Thyroid gland (tissue), 4 donors: ENCODE measurements at regions not wholly inside any gene's neighbourhood (a gene's known extent, or its start where the extent isn't known, plus 50 kb on each side); places are given as distances from the start of the nearest gene placed in this dataset.
A peak's percentile ranks its signal among the peaks of the same experiment; 100 is the strongest.

ENCODE experiments used
- DNase-seq, 2 donors: peaks; one replicate each; pipeline ENCODE4 v3.0.0-alpha.2; 2019
- H3K27ac ChIP-seq, 3 donors: fragments of 200-600 bp; sonication (generic); 1 replicate in 2 of 3; 2 replicates in 1 of 3; pipeline ENCODE4 v1.5.1; 2016 to 2019; ENCODE audit warnings: mild to moderate bottlenecking in 1 of 3, moderate library complexity in 1 of 3
- H3K27me3 ChIP-seq: fragments of 200-600 bp; sonication (generic); one replicate; pipeline ENCODE4 v1.5.1; 2019
- H3K36me3 ChIP-seq, 2 donors: fragments of 200-600 bp; sonication (generic); one replicate each; pipeline ENCODE4 v1.5.1; 2016 to 2019
- H3K4me1 ChIP-seq, 2 donors: fragments of 200-600 bp; sonication (generic); one replicate each; pipeline ENCODE4 v1.5.1; 2017 to 2019
- H3K4me3 ChIP-seq, 3 donors: fragments of 200-600 bp; sonication (generic); replicated peaks in 1 of 3; 1 replicate in 2 of 3; 2 replicates in 1 of 3; pipeline ENCODE4 v1.5.1; 2016; ENCODE audit warnings: mild to moderate bottlenecking in 1 of 3
- H3K9me3 ChIP-seq: fragments of 200-600 bp; sonication (generic); one replicate; pipeline ENCODE4 v1.5.1; 2017
- CTCF ChIP-seq, 6 experiments: fragments of 200-600 bp in 3 of 6; fragments of 450-650 bp in 3 of 6; sonication (generic) in 3 of 6; IDR thresholded peaks; one replicate each; pipeline ENCODE4 v1.5.1; 2016 to 2019; ENCODE audit warnings: antibody characterized with exemption in 6 of 6, mild to moderate bottlenecking in 2 of 6, inconsistent platforms in 1 of 6, moderate library complexity in 1 of 6
- POLR2A ChIP-seq, 2 donors: fragments of 450-650 bp; IDR thresholded peaks; one replicate each; pipeline ENCODE4 v1.6.1; 2017; ENCODE audit warnings: antibody characterized with exemption in 2 of 2, mild to moderate bottlenecking in 2 of 2, moderate library complexity in 1 of 2
- WGBS, 2 donors: methylation state at CpG; one replicate each; pipeline ENCODE4 v1.1.5; 2017; 5-methylcytosine and 5-hydroxymethylcytosine counted together
- intact Hi-C: fragments of 100-400 bp; cut with DNase I; formaldehyde crosslinking; loops from one replicate; pipeline ENCODE4 v1.15.1; 2023

- intact Hi-C loops = no loop called here
Observed at GRCh38 chr6:85797993-85798392, 155.3 kb upstream of the SYNCRIP start.

GRCh38 chr6:85795945-85796344, 153.3 kb upstream of the SYNCRIP start:
- no peak for TF ChIP-seq POLR2A (IDR thresholded peaks at IDR 0.05)
- no peak for TF ChIP-seq CTCF (IDR thresholded peaks at IDR 0.05)
- Histone ChIP-seq H3K9me3 (no peaks in the 10 kb centered on the region), H3K27me3 (no peaks in the 10 kb centered on the region), H3K27ac (no peak overlapping the region), H3K4me1 (no peaks in the 10 kb centered on the region), H3K36me3 (no peaks in the 10 kb centered on the region), H3K4me3 (no peak overlapping the region)
- no peak for DNase-seq
- intact Hi-C loops = no loop called here

More at GRCh38 chr6:85797993-85798392, 155.3 kb upstream of the SYNCRIP start:
- Histone ChIP-seq H3K27ac (no peak overlapping the region), H3K4me3 (no peak overlapping the region), H3K36me3 (no peaks in the 10 kb centered on the region), H3K9me3 (no peaks in the 10 kb centered on the region), H3K4me1 (no peaks in the 10 kb centered on the region), H3K27me3 (no peaks in the 10 kb centered on the region)
- no peak for TF ChIP-seq POLR2A (IDR thresholded peaks at IDR 0.05)
- TF ChIP-seq CTCF (IDR thresholded peaks at IDR 0.05) = no peak
- 57% methylated on average over 2 of the region's 2 CpGs for WGBS, 2 donors
- DNase-seq = peak; percentile 54 to 64

DNA sequence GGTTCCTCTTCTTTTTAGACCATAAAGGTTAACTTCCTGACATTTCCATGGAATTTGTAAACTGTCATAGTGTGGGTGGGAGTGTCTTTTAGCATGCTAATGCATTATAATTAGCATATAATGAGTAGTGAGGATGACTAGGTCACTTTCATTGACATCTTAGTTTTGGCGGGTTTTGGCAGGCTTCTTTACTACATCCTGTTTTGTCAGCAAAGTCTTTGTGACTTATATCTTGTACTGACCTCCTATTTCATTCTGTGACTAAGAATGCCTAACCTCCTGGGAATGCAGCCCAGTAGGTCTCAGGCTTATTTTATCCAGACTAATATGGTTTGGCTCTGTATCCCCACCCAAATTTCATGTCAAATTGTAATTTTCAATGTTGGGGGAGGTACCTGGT, 149.6 kb upstream of the SYNCRIP start:
- H3K27ac ChIP-seq = no peak overlapping the region
- WGBS, 2 donors = 70 to 90% methylated on average over 1 of the region's 1 CpG
- no peaks in the 10 kb centered on the region for H3K4me1 ChIP-seq
- H3K4me3 ChIP-seq = no peak overlapping the region
- DNase-seq = no peak
- intact Hi-C loops = no loop called here
- no peaks in the 10 kb centered on the region for H3K9me3 ChIP-seq
- no peak for TF ChIP-seq CTCF (IDR thresholded peaks at IDR 0.05)
- TF ChIP-seq POLR2A (IDR thresholded peaks at IDR 0.05) = no peak
- no peaks in the 10 kb centered on the region for H3K36me3 ChIP-seq
- H3K27me3 ChIP-seq = no peaks in the 10 kb centered on the region

DNA sequence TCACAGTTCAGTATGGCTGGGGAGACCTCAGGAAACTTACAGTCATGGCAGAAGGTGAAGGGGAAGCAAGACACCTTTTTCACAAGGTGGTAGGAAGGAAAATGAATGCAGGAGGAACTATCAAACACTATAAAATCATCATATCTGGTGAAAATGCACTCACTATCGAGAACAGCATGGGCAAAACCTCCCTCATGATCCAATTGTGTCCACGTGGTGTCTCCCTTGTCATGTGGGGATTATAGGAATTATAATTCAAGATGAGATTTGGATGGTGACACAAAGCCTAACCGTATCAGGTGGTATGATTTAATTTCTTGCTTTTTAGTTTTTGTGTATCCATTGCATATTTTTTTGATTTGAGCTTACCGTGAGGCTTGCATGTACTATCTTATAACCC, 133.2 kb upstream of the SYNCRIP start:
- no peak for TF ChIP-seq CTCF (IDR thresholded peaks at IDR 0.05)
- no peak for TF ChIP-seq POLR2A (IDR thresholded peaks at IDR 0.05)
- Histone ChIP-seq H3K27ac (no peak overlapping the region), H3K27me3 (no peaks in the 10 kb centered on the region), H3K36me3 (no peaks in the 10 kb centered on the region), H3K4me3 (no peak overlapping the region), H3K9me3 (no peaks in the 10 kb centered on the region), H3K4me1 (no peaks in the 10 kb centered on the region)
- DNase-seq = no peak
- 84 to 90% methylated on average over 4 of the region's 4 CpGs for WGBS, 2 donors
- intact Hi-C loops = no loop called here

- 50 to 70% methylated on average over 1 to 2 of the region's 2 CpGs for WGBS, 2 donors
- Histone ChIP-seq H3K9me3 (no peaks in the 10 kb centered on the region), H3K27me3 (no peaks in the 10 kb centered on the region), H3K27ac (no peak overlapping the region), H3K4me3 (no peak overlapping the region), H3K4me1 (no peaks in the 10 kb centered on the region), H3K36me3 (no peaks in the 10 kb centered on the region)
- intact Hi-C loops = no loop called here
- DNase-seq = peak; percentile 5 to 18
- TF ChIP-seq POLR2A (IDR thresholded peaks at IDR 0.05) (no peak), CTCF (IDR thresholded peaks at IDR 0.05) (no peak)
Observed at GRCh38 chr6:85772641-85773040, 130.0 kb upstream of the SYNCRIP start.
